ENCODE measurements at regions not wholly inside any gene's neighbourhood (a gene's known extent, or its start where the extent isn't known, plus 50 kb on each side); places are given as distances from the start of the nearest gene placed in this dataset.

- Histone ChIP-seq H3K36me3 (no peaks in the 10 kb centered on the region), H3K4me3 (no peak overlapping the region), H3K4me1 (peaks cover 0 to 3% (median 0%) of the 10 kb centered on the region in 6 donors), H3K27ac (no peak overlapping the region), H3K27me3 (replicated peaks in 1 of 7) (no peaks in the 10 kb centered on the region), H3K9me3 (peaks cover 0 to 9% (median 0%) of the 10 kb centered on the region in 8 donors)
- WGBS, 5 donors, result 82 to 91% (median 89%) methylated on average over 6 of the region's 6 CpGs
- intact Hi-C loops (cut with DNase I; ENCODE audit: low total_unique reads), result no loop called here
- no peak for DNase-seq
- TF ChIP-seq POLR2AphosphoS5 (IDR thresholded peaks at IDR 0.05), result no peak
- TF ChIP-seq CTCF (IDR thresholded peaks at IDR 0.05 in 8 of 11, conservative IDR thresholded peaks at IDR 0.05 in 3 of 11), result no peak
- no peak for TF ChIP-seq POLR2A (IDR thresholded peaks at IDR 0.05)
Observed at GRCh38 chr3:73753985-73754384, 129.2 kb upstream of the PDZRN3 start.

GRCh38 chr3:73752338-73752737, 127.6 kb upstream of the PDZRN3 start:
- Histone ChIP-seq H3K9me3 (peaks cover 0 to 9% (median 0%) of the 10 kb centered on the region in 8 donors), H3K27me3 (replicated peaks in 1 of 7) (no peaks in the 10 kb centered on the region), H3K27ac (no peak overlapping the region), H3K4me1 (no peaks in the 10 kb centered on the region), H3K4me3 (no peak overlapping the region), H3K36me3 (no peaks in the 10 kb centered on the region)
- intact Hi-C loops (cut with DNase I; ENCODE audit: low total_unique reads), result no loop called here
- TF ChIP-seq CTCF (IDR thresholded peaks at IDR 0.05 in 8 of 11, conservative IDR thresholded peaks at IDR 0.05 in 3 of 11) (no peak), POLR2A (IDR thresholded peaks at IDR 0.05) (no peak), POLR2AphosphoS5 (IDR thresholded peaks at IDR 0.05) (no peak)
- WGBS, 5 donors, result 75 to 85% (median 81%) methylated on average over 5 of the region's 5 CpGs
- DNase-seq, result no peak

GRCh38 chr3:73746623-73747022, 121.9 kb upstream of the PDZRN3 start:
- DNase-seq, result no peak
- H3K9me3 ChIP-seq, result no peaks in the 10 kb centered on the region
- no peaks in the 10 kb centered on the region for H3K36me3 ChIP-seq
- no peak overlapping the region for H3K4me3 ChIP-seq
- H3K4me1 ChIP-seq, result no peaks in the 10 kb centered on the region
- WGBS, 5 donors, result 79 to 93% (median 85%) methylated on average over 9 of the region's 9 CpGs
- intact Hi-C loops (cut with DNase I; ENCODE audit: low total_unique reads), result no loop called here
- no peak overlapping the region for H3K27ac ChIP-seq
- no peaks in the 10 kb centered on the region for H3K27me3 ChIP-seq (replicated peaks in 1 of 7)
- no peak for TF ChIP-seq POLR2AphosphoS5 (IDR thresholded peaks at IDR 0.05)
- TF ChIP-seq POLR2A (IDR thresholded peaks at IDR 0.05), result no peak
- no peak for TF ChIP-seq CTCF (IDR thresholded peaks at IDR 0.05 in 8 of 11, conservative IDR thresholded peaks at IDR 0.05 in 3 of 11)

- WGBS, 5 donors, result 65 to 77% (median 73%) methylated on average over 9 of the region's 9 CpGs
- DNase-seq, result no peak
- TF ChIP-seq POLR2A (IDR thresholded peaks at IDR 0.05) (no peak), CTCF (IDR thresholded peaks at IDR 0.05 in 8 of 11, conservative IDR thresholded peaks at IDR 0.05 in 3 of 11) (no peak), POLR2AphosphoS5 (IDR thresholded peaks at IDR 0.05) (no peak)
- Histone ChIP-seq H3K27me3 (replicated peaks in 1 of 7) (no peaks in the 10 kb centered on the region), H3K36me3 (no peaks in the 10 kb centered on the region), H3K9me3 (no peaks in the 10 kb centered on the region), H3K27ac (no peak overlapping the region), H3K4me1 (no peaks in the 10 kb centered on the region), H3K4me3 (no peak overlapping the region)
- intact Hi-C loops (cut with DNase I; ENCODE audit: low total_unique reads), result no loop called here
Observed at GRCh38 chr3:73745526-73746191, 120.9 kb upstream of the PDZRN3 start.
